Posterior vena cava (tissue), 2 donors: ENCODE measurements at regions not wholly inside any gene's neighbourhood (a gene's known extent, or its start where the extent isn't known, plus 50 kb on each side); places are given as distances from the start of the nearest gene placed in this dataset.
"Not testable (repeated sequence)": the region's sequence is repeated elsewhere in the genome, so short reads cannot be mapped to it uniquely, and the experiment has no call there.

ENCODE experiments used
- DNase-seq: peaks from one replicate; pipeline ENCODE4 v3.0.0-alpha.2; 2020; ENCODE audit warnings: low spot score
- intact Hi-C, 2 donors: fragments of 100-400 bp; cut with DNase I; formaldehyde crosslinking; loops; one replicate each; pipeline versions ENCODE4 v1.14.1 to v1.14.2; 2022 to 2023
- donor health status: DM: yes; HTN: yes; CAD: no.
- donor health status: DM: yes; HTN: yes; CAD: no.

GRCh38 chr5:67858471-67859031 lies 357.0 kb upstream of the PIK3R1 start:
- intact Hi-C loops: no loop called here
- DNase-seq: no peak

DNA sequence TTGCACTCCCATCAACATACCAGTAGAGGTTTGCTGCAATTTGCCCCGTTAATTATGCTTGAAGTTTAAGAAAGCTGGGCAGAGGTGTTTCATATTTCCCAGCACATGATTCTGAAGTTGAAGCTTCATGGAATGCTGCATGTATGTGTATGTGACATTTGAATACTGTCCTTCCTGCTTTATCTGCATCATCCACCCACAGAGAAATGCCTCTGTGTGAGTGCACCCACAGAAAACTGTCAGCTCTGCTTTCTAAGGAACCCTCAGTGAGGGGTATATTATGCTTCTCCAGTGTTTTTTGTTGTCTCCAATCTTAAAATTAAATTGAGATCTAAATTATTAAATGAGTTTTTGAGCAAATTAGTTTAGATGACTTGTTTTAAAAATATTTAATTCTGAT lies 358.1 kb upstream of the PIK3R1 start:
- intact Hi-C loops: no loop called here

GRCh38 chr5:67855523-67855922 lies 360.0 kb upstream of the PIK3R1 start:
- DNase-seq: no peak
- intact Hi-C loops: no loop called here

More for the DNA sequence above, 358.1 kb upstream of the PIK3R1 start:
- DNase-seq: no peak

GRCh38 chr5:67850906-67851305 lies 364.6 kb upstream of the PIK3R1 start:
- intact Hi-C loops, DNase-seq: not testable (repeated sequence)

DNA sequence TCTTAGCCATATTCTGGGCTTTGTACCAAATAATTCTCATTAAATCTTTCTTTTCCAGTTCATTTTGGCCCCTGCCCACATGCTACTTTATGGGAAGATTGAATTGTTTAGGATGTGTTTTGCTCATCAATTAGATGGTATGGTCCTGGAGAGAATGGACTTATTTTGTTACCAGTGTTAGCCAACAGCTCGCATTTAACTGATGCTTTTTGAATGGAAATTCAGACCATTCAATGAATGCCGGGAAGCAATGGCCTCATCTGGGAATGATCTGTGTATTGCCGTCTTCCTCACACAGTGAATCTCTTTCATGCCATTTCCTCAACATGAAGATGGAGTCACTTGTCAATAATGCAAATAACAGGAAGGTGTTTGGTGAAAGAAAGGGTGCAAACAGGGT lies 370.6 kb upstream of the PIK3R1 start:
- DNase-seq: no peak
- intact Hi-C loops: no loop called here

- no peak for DNase-seq
- intact Hi-C loops: no loop called here
These were observed 372.8 kb upstream of the PIK3R1 start for GRCh38 chr5:67842806-67843205.

DNA sequence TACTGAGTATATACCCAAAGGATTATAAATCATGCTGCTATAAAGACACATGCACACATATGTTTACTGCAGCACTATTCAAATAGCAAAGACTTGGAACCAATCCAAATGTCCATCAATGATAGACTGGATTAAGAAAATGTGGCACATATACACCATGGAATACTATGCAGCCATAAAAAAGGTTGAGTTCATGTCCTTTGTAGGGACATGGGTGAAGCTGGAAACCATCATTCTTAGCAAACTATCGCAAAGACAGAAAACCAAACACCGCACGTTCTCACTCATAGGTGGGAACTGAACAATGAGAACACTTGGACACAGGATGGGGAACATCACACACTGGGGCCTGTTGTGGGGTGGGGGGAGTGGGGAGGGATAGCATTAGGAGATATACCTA lies 378.3 kb upstream of the PIK3R1 start:
- DNase-seq, intact Hi-C loops: not testable (repeated sequence)

GRCh38 chr5:67836496-67836895 lies 379.1 kb upstream of the PIK3R1 start:
- DNase-seq, intact Hi-C loops: not testable (repeated sequence)

DNA sequence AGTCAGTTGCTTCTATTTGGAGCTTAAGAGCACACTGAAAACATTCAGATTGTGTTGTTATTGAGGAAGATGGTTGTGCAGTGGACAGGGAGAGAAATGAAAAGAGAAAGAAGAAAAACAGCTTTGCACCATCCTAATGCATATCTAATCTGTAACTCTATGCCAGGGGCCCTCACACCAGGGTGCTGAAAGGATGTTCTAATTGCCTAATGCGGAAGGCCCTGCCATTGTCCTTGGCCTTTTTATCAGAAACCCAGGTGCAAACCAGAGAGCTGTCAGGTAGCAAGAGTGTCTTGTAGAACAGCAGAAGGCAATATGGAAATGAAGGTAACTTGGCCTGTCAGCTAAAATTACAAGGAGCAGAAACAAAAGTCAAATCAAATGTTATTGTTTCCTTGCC lies 384.5 kb upstream of the PIK3R1 start:
- DNase-seq: no peak
- intact Hi-C loops: no loop called here

DNA sequence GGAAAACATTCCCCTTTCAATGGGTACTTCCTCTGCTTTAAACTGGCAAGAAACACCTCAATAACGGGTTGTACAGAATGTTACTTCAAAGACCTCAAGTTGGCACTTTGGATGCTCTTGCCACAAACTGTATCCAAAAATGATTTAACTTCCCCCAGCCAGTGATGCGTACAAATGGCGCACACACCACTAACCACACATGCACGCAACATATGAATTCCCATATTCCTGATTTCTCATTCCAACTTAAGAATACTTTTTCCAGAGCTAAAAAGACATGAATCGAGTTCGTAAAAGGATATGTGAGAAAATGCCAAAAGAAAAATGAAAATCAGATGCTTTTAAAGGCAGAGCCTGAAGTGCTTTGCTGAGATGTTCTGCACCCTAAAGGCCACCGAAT lies 388.0 kb upstream of the PIK3R1 start:
- intact Hi-C loops: no loop called here
- no peak for DNase-seq

DNA sequence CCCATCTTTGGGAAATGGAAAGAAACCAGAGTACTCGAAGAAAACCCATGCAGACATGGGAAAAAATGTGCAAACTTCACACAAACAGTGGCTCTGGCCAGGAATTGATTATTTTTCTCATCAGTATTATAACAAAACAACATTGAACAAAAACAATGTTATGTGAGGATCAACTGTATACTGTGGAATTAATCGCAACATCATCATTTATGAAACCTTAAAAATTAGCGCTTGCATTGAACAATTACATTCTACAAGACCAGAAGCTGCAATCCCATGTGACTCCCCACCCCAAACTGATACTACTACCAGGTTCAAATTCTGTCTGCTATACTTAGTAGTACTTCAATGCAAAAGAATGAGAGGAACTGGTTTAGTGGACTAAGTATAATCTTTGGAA lies 390.7 kb upstream of the PIK3R1 start:
- no peak for DNase-seq
- intact Hi-C loops: no loop called here

- no peak for DNase-seq
- intact Hi-C loops: no loop called here
These were observed 397.9 kb upstream of the PIK3R1 start for GRCh38 chr5:67817652-67818051.

DNA sequence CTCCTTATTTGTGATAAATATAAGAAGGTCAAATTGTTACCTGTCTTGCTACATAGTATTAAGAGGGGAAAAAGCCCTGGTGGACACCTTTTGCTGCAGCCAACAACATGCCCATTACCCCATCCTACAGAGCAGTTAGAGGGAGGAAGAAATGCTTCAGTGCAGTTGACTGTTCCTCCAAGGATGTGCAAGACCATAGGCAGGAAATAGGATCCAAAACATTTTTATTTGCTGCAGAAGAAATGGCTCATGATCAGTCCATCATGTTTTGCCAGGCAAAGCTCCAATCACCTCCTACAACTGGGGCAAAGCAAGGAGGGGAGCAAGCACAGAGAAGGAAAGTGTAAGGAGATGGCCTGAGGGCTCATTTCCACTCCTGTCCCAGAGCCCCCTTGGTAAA lies 399.1 kb upstream of the PIK3R1 start:
- intact Hi-C loops: no loop called here
- DNase-seq: no peak

DNA sequence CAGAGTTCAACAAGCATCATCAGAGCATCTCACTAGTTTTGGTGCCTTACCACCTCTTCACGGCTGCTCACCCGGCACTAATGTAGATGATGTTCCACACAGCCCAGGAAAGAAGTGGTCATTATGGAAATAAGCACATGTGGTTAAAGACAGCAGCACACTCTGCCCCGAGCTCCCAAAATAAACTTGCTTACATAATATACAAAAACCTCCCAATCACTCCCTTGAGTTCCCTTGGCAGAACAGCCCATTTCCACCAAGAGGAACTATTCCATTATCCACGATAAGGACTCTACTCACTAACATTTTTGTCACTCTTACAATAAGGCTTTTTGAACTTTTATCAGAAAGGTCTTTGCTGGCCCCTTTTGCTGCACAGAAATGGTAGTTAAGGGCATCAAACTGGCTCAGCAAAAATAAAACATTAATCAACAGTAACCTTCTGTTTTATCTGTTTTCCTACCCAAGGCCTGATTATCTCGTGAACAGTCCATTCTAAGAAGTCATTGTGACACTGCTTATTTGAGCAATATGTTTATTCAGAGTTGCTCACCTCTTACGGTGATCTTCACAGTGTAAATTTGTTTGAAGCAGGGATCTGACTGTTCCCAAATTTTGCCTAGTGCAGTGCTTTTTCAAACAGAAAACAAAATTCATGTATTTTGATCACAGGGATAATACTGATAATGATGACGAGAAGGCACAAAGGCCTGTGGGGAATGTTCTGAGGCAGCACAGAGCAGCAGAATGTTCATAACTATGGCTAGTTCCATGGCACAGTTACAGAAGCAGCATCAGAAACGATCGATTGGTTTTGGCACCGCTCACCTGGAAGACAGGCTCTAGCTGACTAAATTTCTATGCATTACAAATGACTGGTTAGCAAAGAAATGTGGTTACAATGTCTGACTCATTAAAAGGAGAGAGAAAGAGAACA lies 399.8 kb upstream of the PIK3R1 start:
- DNase-seq: no peak
- intact Hi-C loops: no loop called here

DNA sequence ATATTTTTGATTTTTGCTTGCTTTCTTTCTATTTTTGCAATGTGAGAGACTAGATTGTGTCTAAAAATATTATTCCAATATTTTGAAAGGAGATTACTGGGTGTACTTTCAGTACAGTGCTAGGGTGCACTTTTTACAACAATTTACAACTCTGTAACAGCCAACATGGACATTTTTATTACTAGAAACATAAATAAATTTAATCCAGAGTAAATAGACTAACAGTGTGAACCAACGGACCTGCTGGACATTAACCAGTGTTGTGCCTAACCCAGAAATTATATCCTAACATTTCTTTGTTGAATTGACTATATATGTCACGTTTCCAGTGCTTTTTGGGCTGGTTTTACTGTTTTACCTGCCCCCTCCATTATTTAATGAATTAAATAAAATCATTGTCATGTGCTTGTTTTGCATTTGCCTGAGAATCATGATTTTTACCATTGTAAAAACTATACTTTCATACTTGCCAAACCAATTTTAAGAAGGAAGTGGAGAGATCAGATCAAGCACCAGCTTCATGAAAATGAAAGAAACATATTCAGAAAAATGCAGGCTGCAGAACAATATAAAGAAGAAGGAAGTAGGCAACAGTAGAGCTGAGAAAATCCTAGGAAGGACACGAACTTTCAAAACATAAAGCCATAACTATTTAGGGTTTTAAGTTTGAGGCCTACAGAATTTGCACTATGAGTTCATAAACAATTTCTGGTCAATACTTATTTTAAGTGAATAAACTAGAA lies 400.8 kb upstream of the PIK3R1 start:
- intact Hi-C loops: no loop called here
- no peak for DNase-seq

- intact Hi-C loops: no loop called here
- DNase-seq: no peak
These were observed 401.5 kb upstream of the PIK3R1 start for GRCh38 chr5:67813877-67814539.

GRCh38 chr5:67809589-67809988 lies 406.0 kb upstream of the PIK3R1 start:
- no peak for DNase-seq

GRCh38 chr5:67808340-67808739 lies 407.2 kb upstream of the PIK3R1 start:
- DNase-seq: no peak
- intact Hi-C loops: no loop called here

More at GRCh38 chr5:67809589-67809988, 406.0 kb upstream of the PIK3R1 start:
- intact Hi-C loops: no loop called here

DNA sequence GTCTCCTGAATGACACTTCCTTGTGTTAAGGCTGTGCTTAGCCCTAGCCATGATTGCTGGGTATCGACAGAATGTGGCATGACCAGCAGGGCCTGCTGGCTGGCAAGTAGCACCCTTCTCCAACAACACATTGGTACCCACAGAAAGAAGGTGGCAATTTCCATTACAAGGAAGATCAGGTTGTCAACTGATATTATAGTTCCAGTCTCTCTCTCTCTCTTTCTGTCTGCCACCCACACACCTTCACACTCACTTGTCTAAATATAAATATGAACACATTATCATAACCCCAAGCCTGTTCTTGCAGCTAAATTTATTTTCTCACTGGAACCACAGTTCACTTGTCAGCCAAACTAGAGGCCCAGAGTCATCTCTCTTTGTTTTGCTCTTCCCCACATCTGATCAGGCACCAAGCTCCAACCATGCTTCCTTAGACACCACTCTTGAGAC lies 408.1 kb upstream of the PIK3R1 start:
- DNase-seq: no peak
- intact Hi-C loops: no loop called here
